Mammary epithelial cell (primary cell): ENCODE measurements at regions not wholly inside any gene's neighbourhood (a gene's known extent, or its start where the extent isn't known, plus 50 kb on each side); places are given as distances from the start of the nearest gene placed in this dataset.
"Not testable (repeated sequence)": the region's sequence is repeated elsewhere in the genome, so short reads cannot be mapped to it uniquely, and the experiment has no call there.

Source experiments
- CTCF ChIP-seq, 2 donors: IDR thresholded peaks in 1 of 2; conservative IDR thresholded peaks in 1 of 2; 2 replicates each; pipeline ENCODE4 v1.5.1; 2011 to 2012; ENCODE audit warnings: inconsistent platforms in 2 of 2, low read length in 2 of 2, mild to moderate bottlenecking in 2 of 2, control low read depth in 1 of 2, low read depth in 1 of 2; ENCODE audit not compliant: insufficient read depth in 1 of 2; ENCODE audit errors: extremely low read depth in 1 of 2
- EZH2 ChIP-seq: IDR thresholded peaks from 2 replicates; pipeline ENCODE4 v1.6.1; 2012; ENCODE audit warnings: low read length, inconsistent platforms, borderline replicate concordance

GRCh38 chr5:176031118-176031510 is 63.0 kb upstream of the THOC3 start:
- TF ChIP-seq CTCF (conservative IDR thresholded peaks at IDR 0.05 in 1 of 2, IDR thresholded peaks at IDR 0.05 in 1 of 2; ENCODE audit: extremely low read depth in 1 of 2, insufficient read depth in 1 of 2, low read depth in 1 of 2, low read length in 2 of 2); EZH2: not testable (repeated sequence)
